ENCODE measurements at regions not wholly inside any gene's neighbourhood (a gene's known extent, or its start where the extent isn't known, plus 50 kb on each side); places are given as distances from the start of the nearest gene placed in this dataset.

GRCh38 chr12:14272956-14273912 is 92.2 kb upstream of the ATF7IP start (continued):
- TF ChIP-seq ZSCAN31 (CRISPR knock-in tag; IDR thresholded peaks at IDR 0.05; ENCODE audit: low read depth) (no peak), ZNF530 (CRISPR knock-in tag; IDR thresholded peaks at IDR 0.05; ENCODE audit: low read depth) (no peak)

- Histone ChIP-seq H3K9me3 (ENCODE audit: low read length) (no peaks in the 10 kb centered on the region), H3K4me1 (ENCODE audit: insufficient read depth, low read length) (no peaks in the 10 kb centered on the region), H3K9ac (ENCODE audit: insufficient read depth, low read depth, low read length) (no peak overlapping the region), H4K20me1 (ENCODE audit: insufficient read depth, low read length) (no peaks in the 10 kb centered on the region), H3K4me2 (ENCODE audit: low read depth, low read length) (no peak overlapping the region; the same call in 1 of the 2 replicates), H3K36me3 (replicated peaks in 1 of 2; ENCODE audit: control insufficient read depth in 1 of 2, insufficient read depth in 2 of 2, low read length in 2 of 2) (no peaks in the 10 kb centered on the region), H3K27me3 (ENCODE audit: control insufficient read depth in 1 of 2, insufficient read depth in 2 of 2, low read length in 2 of 2) (no peaks in the 10 kb centered on the region; a peak in 1 of 5 replicates), H3K79me2 (ENCODE audit: insufficient read depth, low read length) (no peaks in the 10 kb centered on the region), H3K4me3 (replicated peaks in 1 of 3; ENCODE audit: insufficient read depth in 1 of 3, low read depth in 2 of 3, low read length in 3 of 3) (no peak overlapping the region), H2AFZ (ENCODE audit: low read length) (no peak overlapping the region), H3K27ac (ENCODE audit: extremely low read length, insufficient read depth, low read length) (no peak overlapping the region)
- WGBS (ENCODE audit: low lambda C conversion rate), result 33% methylated on average over 6 of the region's 6 CpGs
- POLR2A ChIA-PET, result interaction anchor here (1.5 kb wide), 1 partner anchor 14 kb away, joined by 5 read pairs; no protein-coding TSS in a partner anchor
- CTCF ChIA-PET (ENCODE audit: low intra/inter-chr PET ratio, low total read pairs), result no interaction called here
- in situ Hi-C loops (cut with HindIII; ENCODE audit: extremely low pct_ligation_motif_present, low pct_unique_long_range_greater_than_20kb), result no loop called here
- no peak for ATAC-seq
- intact Hi-C loops (cut with micrococcal nuclease; ENCODE audit: unreplicated experiment), result no loop called here
- DNase-seq (ENCODE audit: low spot score), result no peak
- BruUV-seq (replicated peaks), result no TSS peak
- no peak for FAIRE-seq
- TF ChIP-seq BCL3 (CRISPR knock-in tag; IDR thresholded peaks at IDR 0.05), result no peak
- TF ChIP-seq MTERF4 (CRISPR knock-in tag; IDR thresholded peaks at IDR 0.05), result no peak
- TF ChIP-seq ZNF784 (CRISPR knock-in tag; IDR thresholded peaks at IDR 0.05; ENCODE audit: borderline replicate concordance), result no peak
- no peak for TF ChIP-seq SRSF4 (IDR thresholded peaks at IDR 0.05; ENCODE audit: low read depth, low read length, poor library complexity, severe bottlenecking)
- TF ChIP-seq NFRKB (IDR thresholded peaks at IDR 0.05), result no peak
- TF ChIP-seq ZNF788 (CRISPR knock-in tag; IDR thresholded peaks at IDR 0.05; ENCODE audit: borderline replicate concordance), result no peak
- TF ChIP-seq SP140L (CRISPR knock-in tag; IDR thresholded peaks at IDR 0.05; ENCODE audit: borderline replicate concordance), result no peak
- no peak for TF ChIP-seq TOE1 (CRISPR knock-in tag; IDR thresholded peaks at IDR 0.05)
- no peak for TF ChIP-seq TEF (CRISPR knock-in tag; IDR thresholded peaks at IDR 0.05)
- TF ChIP-seq ZNF180 (CRISPR knock-in tag; IDR thresholded peaks at IDR 0.05; ENCODE audit: borderline replicate concordance, low read depth), result no peak
- TF ChIP-seq HOXD1 (CRISPR knock-in tag; IDR thresholded peaks at IDR 0.05), result no peak
- no peak for TF ChIP-seq HBP1 (CRISPR knock-in tag; IDR thresholded peaks at IDR 0.05; ENCODE audit: low read depth)
- no peak for TF ChIP-seq HOXA7 (CRISPR knock-in tag; IDR thresholded peaks at IDR 0.05)
- TF ChIP-seq TRIM24 (CRISPR knock-in tag; IDR thresholded peaks at IDR 0.05), result no peak
- TF ChIP-seq ZNF282 (IDR thresholded peaks at IDR 0.05; ENCODE audit: partially characterized antibody), result no peak
Measured at GRCh38 chr12:14273913-14274311, 91.6 kb upstream of the ATF7IP start.

All from HepG2 (cell line).